Activated CD8-positive, alpha-beta T cell treated with anti-CD3 and anti-CD28 coated beads, Interleukin-2, amount 10 ng/mL, durations not matched to agents 7 days and 5 days (primary cell): ENCODE measurements at regions not wholly inside any gene's neighbourhood (a gene's known extent, or its start where the extent isn't known, plus 50 kb on each side); places are given as distances from the start of the nearest gene placed in this dataset.

ENCODE experiments used
- ATAC-seq: fragments of 150-1000 bp; cut with Tn5 transposase; one replicate; pipeline ENCODE4 v1.10.0; 2021; ENCODE audit warnings: moderate library complexity
- CTCF ChIA-PET: fragments of 350-600 bp; sonication (Branson Sonifier 250); formaldehyde crosslinking; loops from one replicate; lab custom pipeline; 2021; ENCODE audit warnings: antibody characterized with exemption; lab: Charles Lee
- POLR2A ChIA-PET: fragments of 350-600 bp; sonication (Branson Sonifier 250); formaldehyde crosslinking; loops from one replicate; lab custom pipeline; 2021; ENCODE audit warnings: antibody characterized with exemption; lab: Charles Lee
- DNase-seq: peaks from one replicate; pipeline ENCODE4 v3.0.0-alpha.2; 2020
- H3K27ac Mint-ChIP-seq: one replicate; pipeline ENCODE4 v1.8.0; 2021; ENCODE audit warnings: mild to moderate bottlenecking, mixed read lengths
- H3K27me3 Mint-ChIP-seq: one replicate; pipeline ENCODE4 v1.8.0; 2021; ENCODE audit warnings: low read depth, mixed read lengths
- H3K36me3 Mint-ChIP-seq: one replicate; pipeline ENCODE4 v1.8.0; 2021; ENCODE audit warnings: low read depth, mixed read lengths
- H3K4me1 Mint-ChIP-seq: one replicate; pipeline ENCODE4 v1.8.0; 2021; ENCODE audit warnings: low read depth, mixed read lengths
- H3K4me3 Mint-ChIP-seq: one replicate; pipeline ENCODE4 v1.8.0; 2021; ENCODE audit warnings: mild to moderate bottlenecking, mixed read lengths
- H3K9me3 Mint-ChIP-seq: one replicate; pipeline ENCODE4 v1.8.0; 2022; ENCODE audit warnings: mixed read lengths; ENCODE audit not compliant: insufficient read depth

GRCh38 chr3:68448510-68449383, 483.6 kb downstream of the TAFA4 start:
- Mint-ChIP-seq H3K4me3 (no peak overlapping the region), H3K9me3 (no peaks in the 10 kb centered on the region), H3K27me3 (no peaks in the 10 kb centered on the region), H3K36me3 (no peaks in the 10 kb centered on the region), H3K4me1 (no peaks in the 10 kb centered on the region), H3K27ac (no peak overlapping the region)
- DNase-seq (no peak), ATAC-seq (no peak)
- ChIA-PET POLR2A (no interaction called here), CTCF (no interaction called here)

DNA sequence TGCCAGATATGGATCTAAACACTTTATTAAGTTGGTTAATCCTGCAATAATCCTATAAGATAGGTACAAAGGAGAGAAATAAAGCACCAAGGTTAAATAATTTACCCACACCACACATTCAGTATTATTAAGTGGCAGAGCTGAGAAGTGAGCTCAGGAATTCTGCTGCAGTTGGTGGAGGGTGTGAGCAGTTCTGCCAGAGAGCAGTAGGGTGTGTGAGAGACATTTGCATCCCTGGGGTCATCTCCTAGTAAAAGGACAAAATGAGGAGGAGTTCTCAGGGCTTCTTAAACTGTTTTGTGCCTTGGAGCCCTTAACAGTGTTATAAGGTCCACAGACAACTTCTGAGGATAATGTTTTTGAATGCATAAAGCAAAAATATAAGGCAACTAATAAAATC, 484.5 kb downstream of the TAFA4 start:
- Mint-ChIP-seq H3K9me3 (no peaks in the 10 kb centered on the region), H3K4me1 (no peaks in the 10 kb centered on the region)
- POLR2A ChIA-PET = no interaction called here

GRCh38 chr3:68441054-68441453, 491.3 kb downstream of the TAFA4 start:
- ATAC-seq = no peak
- Mint-ChIP-seq H3K4me3 (no peak overlapping the region), H3K36me3 (no peaks in the 10 kb centered on the region), H3K27me3 (no peaks in the 10 kb centered on the region), H3K4me1 (no peaks in the 10 kb centered on the region), H3K9me3 (peaks cover 7% of the 10 kb centered on the region), H3K27ac (no peak overlapping the region)
- ChIA-PET POLR2A (no interaction called here), CTCF (no interaction called here)
- no peak for DNase-seq

More for the DNA sequence above, 484.5 kb downstream of the TAFA4 start:
- Mint-ChIP-seq H3K27me3 (no peaks in the 10 kb centered on the region), H3K36me3 (no peaks in the 10 kb centered on the region), H3K4me3 (no peak overlapping the region), H3K27ac (no peak overlapping the region)
- CTCF ChIA-PET = no interaction called here
- DNase-seq (no peak), ATAC-seq (no peak)

GRCh38 chr3:68436619-68437401, 495.5 kb downstream of the TAFA4 start:
- Mint-ChIP-seq H3K4me3 (no peak overlapping the region), H3K27ac (no peak overlapping the region), H3K36me3 (no peaks in the 10 kb centered on the region), H3K4me1 (no peaks in the 10 kb centered on the region), H3K9me3 (peaks cover 7% of the 10 kb centered on the region), H3K27me3 (no peaks in the 10 kb centered on the region)
- ChIA-PET CTCF (no interaction called here), POLR2A (interaction anchor here (0.6 kb wide), 1 partner anchor 444 kb away, joined by 3 read pairs; no protein-coding TSS in a partner anchor)
- ATAC-seq = no peak
- DNase-seq = no peak

DNA sequence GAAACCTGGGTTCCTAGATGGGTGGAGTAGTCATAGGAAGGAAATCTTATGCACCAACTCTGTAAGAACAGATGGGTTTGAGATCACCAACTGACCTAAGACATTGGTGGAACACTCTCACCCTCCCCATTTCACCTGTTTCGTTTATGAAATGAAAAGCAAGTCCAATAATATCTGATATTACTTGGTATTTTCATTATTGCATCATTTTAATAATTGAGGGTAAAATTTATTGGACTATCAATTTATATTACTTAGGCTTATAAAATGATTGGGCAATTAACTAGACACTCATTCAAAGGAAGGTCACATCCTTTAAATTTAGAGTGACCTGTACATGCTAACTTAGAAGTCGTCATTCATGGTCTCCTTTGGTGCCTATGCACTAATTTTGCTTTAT, 503.9 kb downstream of the TAFA4 start:
- CTCF ChIA-PET = no interaction called here
- POLR2A ChIA-PET = no interaction called here
- H3K4me3 Mint-ChIP-seq = no peak overlapping the region
- H3K27me3 Mint-ChIP-seq = no peaks in the 10 kb centered on the region
- H3K36me3 Mint-ChIP-seq = no peaks in the 10 kb centered on the region
- H3K9me3 Mint-ChIP-seq = no peaks in the 10 kb centered on the region
- H3K4me1 Mint-ChIP-seq = no peaks in the 10 kb centered on the region
- H3K27ac Mint-ChIP-seq = no peak overlapping the region
- ATAC-seq (no peak), DNase-seq (no peak)

DNA sequence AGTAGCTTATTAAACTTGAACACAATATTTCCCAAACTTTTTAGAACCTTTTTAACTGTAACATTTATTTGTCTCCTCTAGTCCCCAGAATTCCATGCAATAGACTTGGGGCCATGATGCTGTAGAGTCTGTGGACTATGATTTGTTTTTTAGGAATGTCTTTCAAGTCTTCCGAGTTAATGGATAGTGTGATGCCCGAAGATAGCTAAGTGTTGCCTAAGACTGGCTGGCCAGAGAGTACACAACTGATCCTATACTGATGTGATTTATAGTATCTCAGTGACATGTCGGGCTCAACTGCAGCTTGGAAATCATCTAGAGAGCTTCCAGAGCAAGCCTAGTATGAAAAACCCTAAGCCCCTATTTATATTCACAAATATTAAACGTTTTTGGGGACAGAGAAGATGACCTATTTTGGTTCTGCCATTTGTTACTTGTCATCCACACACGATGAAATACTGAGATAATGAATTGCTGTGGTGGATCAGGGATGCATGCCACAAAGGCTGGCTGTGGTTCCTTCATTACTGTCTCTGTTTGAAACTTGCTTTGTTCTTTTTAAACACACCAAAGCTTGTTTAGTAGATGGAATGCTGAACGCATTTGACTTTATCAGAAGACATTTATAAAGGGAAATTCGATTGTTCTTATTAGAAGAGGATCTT, 507.4 kb downstream of the TAFA4 start:
- ATAC-seq (no peak), DNase-seq (no peak)
- no peaks in the 10 kb centered on the region for H3K4me1 Mint-ChIP-seq
- no peaks in the 10 kb centered on the region for H3K36me3 Mint-ChIP-seq
- no peaks in the 10 kb centered on the region for H3K27me3 Mint-ChIP-seq
- H3K27ac Mint-ChIP-seq = no peak overlapping the region
- POLR2A ChIA-PET = no interaction called here
- H3K9me3 Mint-ChIP-seq = peaks cover 3% of the 10 kb centered on the region
- CTCF ChIA-PET = no interaction called here
- no peak overlapping the region for H3K4me3 Mint-ChIP-seq

GRCh38 chr3:68408626-68409025, 523.7 kb downstream of the TAFA4 start:
- CTCF ChIA-PET = no interaction called here
- H3K9me3 Mint-ChIP-seq = peaks cover 3% of the 10 kb centered on the region
- H3K27ac Mint-ChIP-seq = no peak overlapping the region

GRCh38 chr3:68403741-68404140, 528.6 kb downstream of the TAFA4 start:
- Mint-ChIP-seq H3K27ac (no peak overlapping the region), H3K36me3 (no peaks in the 10 kb centered on the region), H3K4me3 (no peak overlapping the region), H3K27me3 (no peaks in the 10 kb centered on the region), H3K9me3 (peaks cover 4% of the 10 kb centered on the region), H3K4me1 (no peaks in the 10 kb centered on the region)
- CTCF ChIA-PET = no interaction called here
- DNase-seq = no peak
- ATAC-seq = no peak
- POLR2A ChIA-PET = no interaction called here

More at GRCh38 chr3:68408626-68409025, 523.7 kb downstream of the TAFA4 start:
- ATAC-seq (no peak), DNase-seq (no peak)
- Mint-ChIP-seq H3K27me3 (no peaks in the 10 kb centered on the region), H3K4me1 (no peaks in the 10 kb centered on the region), H3K4me3 (no peak overlapping the region), H3K36me3 (no peaks in the 10 kb centered on the region)
- POLR2A ChIA-PET = no interaction called here

DNA sequence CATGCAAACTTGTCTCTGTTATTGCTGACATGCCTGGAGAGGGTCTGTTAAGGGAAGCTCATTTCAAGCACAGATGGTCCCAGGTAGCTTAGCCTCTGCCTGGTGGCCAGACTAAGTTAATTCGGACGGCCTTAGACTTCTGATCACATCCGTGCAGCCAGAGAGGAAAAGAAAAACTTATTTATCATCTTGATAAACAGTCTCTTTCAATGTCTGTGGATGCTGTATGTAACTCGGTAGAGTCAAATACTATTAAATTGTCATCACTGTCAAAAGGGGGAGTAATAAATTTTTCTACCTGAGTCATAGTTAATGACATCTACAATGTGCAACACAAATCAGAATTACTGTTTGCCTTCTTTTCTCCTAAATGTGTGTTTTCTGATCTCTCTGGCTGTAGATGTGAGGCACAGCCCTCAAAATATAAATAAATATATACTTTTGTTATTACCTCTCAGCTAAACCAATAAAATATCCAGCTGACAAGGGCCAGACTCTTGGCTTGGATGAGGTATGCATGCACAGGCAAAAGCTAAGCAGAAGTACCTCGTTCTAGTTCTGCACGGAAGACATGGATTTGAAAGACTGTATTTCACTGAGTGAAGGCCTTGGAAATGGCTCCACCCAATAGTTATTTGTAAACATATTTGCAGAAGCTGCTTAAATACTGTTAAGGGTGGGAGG, 530.0 kb downstream of the TAFA4 start:
- ChIA-PET CTCF (interaction anchor here (1.0 kb wide), 1 partner anchor 15 kb away, joined by 3 read pairs; no protein-coding TSS in a partner anchor), POLR2A (no interaction called here)
- ATAC-seq = no peak
- H3K4me3 Mint-ChIP-seq = no peak overlapping the region
- DNase-seq = no peak
- H3K27ac Mint-ChIP-seq = no peak overlapping the region
- peaks cover 4% of the 10 kb centered on the region for H3K9me3 Mint-ChIP-seq
- H3K27me3 Mint-ChIP-seq = no peaks in the 10 kb centered on the region
- no peaks in the 10 kb centered on the region for H3K4me1 Mint-ChIP-seq
- H3K36me3 Mint-ChIP-seq = no peaks in the 10 kb centered on the region

DNA sequence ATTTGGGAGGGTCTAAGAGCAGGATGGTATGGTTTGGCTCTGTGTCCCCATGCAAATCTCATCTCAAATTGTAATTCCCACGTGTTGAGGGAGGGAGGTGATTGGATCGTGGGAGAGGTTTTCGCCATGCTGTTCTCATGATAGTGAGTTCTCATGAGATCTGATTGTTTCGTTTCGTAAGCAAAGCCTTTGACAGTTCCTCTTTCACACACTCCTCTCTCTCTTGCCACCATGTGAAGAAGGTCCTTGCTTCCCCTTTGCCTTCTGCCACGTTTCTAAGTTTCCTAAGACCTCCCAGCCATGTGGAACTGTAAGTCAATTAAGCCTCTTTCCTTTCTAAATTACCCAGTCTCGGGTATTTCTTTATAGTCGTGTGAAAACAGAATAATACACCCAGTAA, 553.7 kb downstream of the TAFA4 start:
- no peak overlapping the region for H3K4me3 Mint-ChIP-seq
- no peak overlapping the region for H3K27ac Mint-ChIP-seq
- no peaks in the 10 kb centered on the region for H3K36me3 Mint-ChIP-seq

DNA sequence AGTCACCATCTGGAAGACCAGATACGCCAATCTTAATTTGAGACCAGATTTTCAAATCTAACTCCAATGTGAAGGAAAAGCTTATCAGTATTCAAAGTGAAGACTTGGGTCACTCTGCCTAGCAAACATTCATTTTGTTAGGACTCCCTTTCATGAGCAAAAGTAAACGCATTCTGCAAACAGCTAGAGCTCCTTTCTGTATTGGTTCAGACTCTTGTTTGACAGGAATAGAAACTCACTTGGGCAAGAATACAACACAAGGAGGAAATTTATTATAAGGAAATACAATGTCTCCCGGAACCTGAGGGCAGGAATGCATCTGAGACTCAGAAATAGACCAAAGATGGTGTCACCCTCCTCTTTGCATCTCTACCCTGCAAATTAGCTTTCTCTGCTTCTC, 558.6 kb downstream of the TAFA4 start:
- no peak overlapping the region for H3K27ac Mint-ChIP-seq
- H3K9me3 Mint-ChIP-seq = no peaks in the 10 kb centered on the region
- no peak overlapping the region for H3K4me3 Mint-ChIP-seq
- H3K4me1 Mint-ChIP-seq = no peaks in the 10 kb centered on the region
- no peak for ATAC-seq
- H3K36me3 Mint-ChIP-seq = no peaks in the 10 kb centered on the region
- POLR2A ChIA-PET = no interaction called here
- CTCF ChIA-PET = no interaction called here
- DNase-seq = no peak
- H3K27me3 Mint-ChIP-seq = no peaks in the 10 kb centered on the region

More for the DNA sequence above, 553.7 kb downstream of the TAFA4 start:
- ChIA-PET CTCF (no interaction called here), POLR2A (no interaction called here)
- Mint-ChIP-seq H3K27me3 (no peaks in the 10 kb centered on the region), H3K9me3 (no peaks in the 10 kb centered on the region), H3K4me1 (no peaks in the 10 kb centered on the region)
- no peak for ATAC-seq
- DNase-seq = no peak
